ENCODE measurements at regions not wholly inside any gene's neighbourhood (a gene's known extent, or its start where the extent isn't known, plus 50 kb on each side); places are given as distances from the start of the nearest gene placed in this dataset.

GRCh38 chr20:50259705-50260478 is 69.3 kb downstream of the CEBPB start:
- ChIA-PET POLR2A (interaction anchor here (0.6 to 1.9 kb wide), 6 partner anchors 12 to 274 kb away, joined by 3 to 6 read pairs (median 4); partner anchors contain the start of gene CEBPB), CTCF (ENCODE audit: low intra/inter-chr PET ratio) (no interaction called here)
- Histone ChIP-seq H4K20me1 (replicated peaks; ENCODE audit: control insufficient read depth, insufficient read depth, low read length) (no peaks in the 10 kb centered on the region), H3K79me2 (ENCODE audit: control insufficient read depth, insufficient read depth, low read length) (no peaks in the 10 kb centered on the region), H3K4me3 (no peak overlapping the region), H3K36me3 (ENCODE audit: control insufficient read depth, insufficient read depth, low read length) (no peaks in the 10 kb centered on the region), H3K9me1 (ENCODE audit: control insufficient read depth, insufficient read depth, low read length) (no peaks in the 10 kb centered on the region), H3K27ac (ENCODE audit: extremely low read depth, low read depth, low read length) (peak overlapping the region; percentile 34; the same call in 2 of the 3 replicates), H2AFZ (ENCODE audit: low read depth, low read length) (peak overlapping the region; percentile 83), H3K9ac (ENCODE audit: insufficient read depth in 1 of 2, low read depth in 2 of 2, low read length in 2 of 2) (peak overlapping the region in 1 of 2 experiments; percentile 65; a peak in 2 of 4 replicates), H3K4me1 (replicated peaks in 1 of 2; ENCODE audit: control insufficient read depth in 2 of 2, insufficient read depth in 2 of 2, low read length in 2 of 2) (peaks cover 22 to 31% of the 10 kb centered on the region in 2 experiments), H3K4me2 (ENCODE audit: insufficient read depth, low read length) (no peak overlapping the region), H3K9me3 (replicated peaks; ENCODE audit: control insufficient read depth, insufficient read depth, low read depth, low read length) (no peaks in the 10 kb centered on the region), H3K27me3 (ENCODE audit: control insufficient read depth in 2 of 2, insufficient read depth in 2 of 2, low read length in 2 of 2) (no peaks in the 10 kb centered on the region)
- BruUV-seq (replicated peaks): no TSS peak
- in situ Hi-C loops (cut with MboI) (no loop called here), intact Hi-C loops (cut with micrococcal nuclease) (no loop called here)
- ATAC-seq: peak; percentile 55
- peak in 3 of 4 experiments; percentile 28 to 64 (median 42) for DNase-seq (ENCODE audit: extremely low read depth in 1 of 4, low spot score in 3 of 4)
- FAIRE-seq: peak; percentile 82
- WGBS (ENCODE audit: insufficient coverage, low coverage, missing lambda C conversion rate): 51% methylated on average over 6 of the region's 9 CpGs
- TF ChIP-seq DDX20 (tag; IDR thresholded peaks at IDR 0.05; ENCODE audit: low read depth): no peak
- TF ChIP-seq TRIM24 (IDR thresholded peaks at IDR 0.05): 0 out of 4 replicates have a peak, but pooled peaks of 1 of the 2 experiments have one; percentile 23
- no peak for TF ChIP-seq SREBF1 (IDR thresholded peaks at IDR 0.05; ENCODE audit: borderline replicate concordance, low read depth, low read length)
- no peak for TF ChIP-seq MCM7 (IDR thresholded peaks at IDR 0.05)
- TF ChIP-seq HDAC2 (IDR thresholded peaks at IDR 0.05): 0 out of 2 replicates have a peak, but pooled peaks have one; percentile 12
- no peak for TF ChIP-seq CEBPB (tag; IDR thresholded peaks at IDR 0.05)
- no peak for TF ChIP-seq KLF10 (CRISPR knock-in tag; IDR thresholded peaks at IDR 0.05)
- TF ChIP-seq GATAD2A (IDR thresholded peaks at IDR 0.05): peak; percentile 21; the same call in 1 of the 2 replicates
- no peak for TF ChIP-seq FOXJ2 (tag; IDR thresholded peaks at IDR 0.05)
- peak in 1 of 2 experiments; percentile 50; a peak in 1 of 4 replicates for TF ChIP-seq ARNT (IDR thresholded peaks at IDR 0.05)
- TF ChIP-seq SRSF9 (IDR thresholded peaks at IDR 0.05; ENCODE audit: borderline replicate concordance, low read depth, low read length): no peak
- no peak for TF ChIP-seq NONO (IDR thresholded peaks at IDR 0.05; ENCODE audit: low read depth in 2 of 2, low read length in 1 of 2)
- peak; percentile 78 for TF ChIP-seq NCOA4 (IDR thresholded peaks at IDR 0.05; ENCODE audit: partially characterized antibody)
- TF ChIP-seq ZEB2 (IDR thresholded peaks at IDR 0.05): no peak
- no peak for TF ChIP-seq TCF7 (IDR thresholded peaks at IDR 0.05; ENCODE audit: borderline replicate concordance)
- TF ChIP-seq MIER1 (IDR thresholded peaks at IDR 0.05; ENCODE audit: low read depth): no peak
- TF ChIP-seq, protein P1, sequence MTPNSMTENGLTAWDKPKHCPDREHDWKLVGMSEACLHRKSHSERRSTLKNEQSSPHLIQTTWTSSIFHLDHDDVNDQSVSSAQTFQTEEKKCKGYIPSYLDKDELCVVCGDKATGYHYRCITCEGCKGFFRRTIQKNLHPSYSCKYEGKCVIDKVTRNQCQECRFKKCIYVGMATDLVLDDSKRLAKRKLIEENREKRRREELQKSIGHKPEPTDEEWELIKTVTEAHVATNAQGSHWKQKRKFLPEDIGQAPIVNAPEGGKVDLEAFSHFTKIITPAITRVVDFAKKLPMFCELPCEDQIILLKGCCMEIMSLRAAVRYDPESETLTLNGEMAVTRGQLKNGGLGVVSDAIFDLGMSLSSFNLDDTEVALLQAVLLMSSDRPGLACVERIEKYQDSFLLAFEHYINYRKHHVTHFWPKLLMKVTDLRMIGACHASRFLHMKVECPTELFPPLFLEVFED (CRISPR knock-in tag; conservative IDR thresholded peaks at IDR 0.05): peak; percentile 82; the same call in 1 of the 2 replicates
- TF ChIP-seq EP400 (IDR thresholded peaks at IDR 0.05): no peak
- TF ChIP-seq ZC3H11A (IDR thresholded peaks at IDR 0.05; ENCODE audit: low read depth, low read length): no peak
- TF ChIP-seq DPF2 (IDR thresholded peaks at IDR 0.05): peak; percentile 54
- peak; percentile 65; the same call in 1 of the 2 replicates for TF ChIP-seq MTA1 (IDR thresholded peaks at IDR 0.05; ENCODE audit: borderline replicate concordance)
- TF ChIP-seq, protein P2, sequence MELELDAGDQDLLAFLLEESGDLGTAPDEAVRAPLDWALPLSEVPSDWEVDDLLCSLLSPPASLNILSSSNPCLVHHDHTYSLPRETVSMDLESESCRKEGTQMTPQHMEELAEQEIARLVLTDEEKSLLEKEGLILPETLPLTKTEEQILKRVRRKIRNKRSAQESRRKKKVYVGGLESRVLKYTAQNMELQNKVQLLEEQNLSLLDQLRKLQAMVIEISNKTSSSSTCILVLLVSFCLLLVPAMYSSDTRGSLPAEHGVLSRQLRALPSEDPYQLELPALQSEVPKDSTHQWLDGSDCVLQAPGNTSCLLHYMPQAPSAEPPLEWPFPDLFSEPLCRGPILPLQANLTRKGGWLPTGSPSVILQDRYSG (tag; conservative IDR thresholded peaks at IDR 0.05; ENCODE audit: low read depth): no peak
- TF ChIP-seq HMGN3 (IDR thresholded peaks at IDR 0.05; ENCODE audit: borderline replicate concordance, extremely low read depth, insufficient read length, low read depth, low read length): no peak
- TF ChIP-seq JUNB (CRISPR knock-in tag; conservative IDR thresholded peaks at IDR 0.05): no peak

Measured in K562 (cell line).